DMS 273 treated with DMSO at 0.1 percent for 48 hours (cell line): ENCODE measurements at regions not wholly inside any gene's neighbourhood (a gene's known extent, or its start where the extent isn't known, plus 50 kb on each side); places are given as distances from the start of the nearest gene placed in this dataset.

Experiments
- DNase-seq: peaks from one replicate; lab custom pipeline; 2025; lab: John Stamatoyannopoulos, UW

- no peak for DNase-seq
Observed at GRCh38 chr16:5903153-5903552, 805.6 kb upstream of the EEF2KMT start.

GRCh38 chr16:5900046-5900445 is 802.5 kb upstream of the EEF2KMT start:
- DNase-seq, result no peak

GRCh38 chr16:5895976-5896375 is 798.4 kb upstream of the EEF2KMT start:
- no peak for DNase-seq

- DNase-seq, result no peak
Observed at GRCh38 chr16:5895137-5895536, 797.5 kb upstream of the EEF2KMT start.

GRCh38 chr16:5891296-5891695 is 793.7 kb upstream of the EEF2KMT start:
- DNase-seq, result no peak

GRCh38 chr16:5885521-5885920 is 787.9 kb upstream of the EEF2KMT start:
- no peak for DNase-seq

GRCh38 chr16:5884996-5885395 is 787.4 kb upstream of the EEF2KMT start:
- DNase-seq, result no peak

- DNase-seq, result no peak
Observed at GRCh38 chr16:5884339-5884738, 786.7 kb upstream of the EEF2KMT start.

- DNase-seq, result no peak
Observed at GRCh38 chr16:5882087-5882640, 784.6 kb upstream of the EEF2KMT start.

- no peak for DNase-seq
Observed at GRCh38 chr16:5875416-5875815, 777.8 kb upstream of the EEF2KMT start.

GRCh38 chr16:5874899-5875298 is 777.3 kb upstream of the EEF2KMT start:
- no peak for DNase-seq

GRCh38 chr16:5873221-5873620 is 775.6 kb upstream of the EEF2KMT start:
- no peak for DNase-seq

GRCh38 chr16:5870886-5871691 is 773.5 kb upstream of the EEF2KMT start:
- DNase-seq, result no peak

GRCh38 chr16:5867250-5867649 is 769.7 kb upstream of the EEF2KMT start:
- DNase-seq, result no peak

GRCh38 chr16:5865236-5865635 is 767.6 kb upstream of the EEF2KMT start:
- no peak for DNase-seq

GRCh38 chr16:5863071-5863606 is 765.5 kb upstream of the EEF2KMT start:
- no peak for DNase-seq

- no peak for DNase-seq
Observed at GRCh38 chr16:5862103-5862840, 764.7 kb upstream of the EEF2KMT start.

GRCh38 chr16:5861241-5861640 is 763.6 kb upstream of the EEF2KMT start:
- no peak for DNase-seq

GRCh38 chr16:5858180-5858579 is 760.6 kb upstream of the EEF2KMT start:
- no peak for DNase-seq

GRCh38 chr16:5854027-5854426 is 756.4 kb upstream of the EEF2KMT start:
- no peak for DNase-seq

- no peak for DNase-seq
Observed at GRCh38 chr16:5852151-5852550, 754.6 kb upstream of the EEF2KMT start.

- no peak for DNase-seq
Observed at GRCh38 chr16:5851393-5851982, 753.9 kb upstream of the EEF2KMT start.
